ENCODE measurements at regions not wholly inside any gene's neighbourhood (a gene's known extent, or its start where the extent isn't known, plus 50 kb on each side); places are given as distances from the start of the nearest gene placed in this dataset.

GRCh38 chr12:20175704-20176388 is 192.5 kb upstream of the PDE3A start:
- TF ChIP-seq CTCF (IDR thresholded peaks at IDR 0.05) (no peak), POLR2AphosphoS5 (IDR thresholded peaks at IDR 0.05; ENCODE audit: low read depth, low read length) (no peak), REST (IDR thresholded peaks at IDR 0.05; ENCODE audit: insufficient read depth in 1 of 2, low read depth in 2 of 2, low read length in 1 of 2) (no peak)
